AG10803 (cell line): ENCODE measurements at regions not wholly inside any gene's neighbourhood (a gene's known extent, or its start where the extent isn't known, plus 50 kb on each side); places are given as distances from the start of the nearest gene placed in this dataset.

Experiments
- DNase-seq: peaks from one replicate; pipeline ENCODE4 v3.0.0; 2010; ENCODE audit warnings: low read depth
- H3K4me3 ChIP-seq: 2 replicates; pipeline ENCODE4 v1.5.1; 2011; ENCODE audit warnings: mild to moderate bottlenecking, low read length, control low read depth
- TF ChIP-seq, protein P1 (sequence below): conservative IDR thresholded peaks from 2 replicates; pipeline ENCODE4 v1.5.1; 2011; ENCODE audit warnings: mild to moderate bottlenecking, low read length, control low read depth, inconsistent platforms

- peak; percentile 63 for DNase-seq
- TF ChIP-seq, protein P1, sequence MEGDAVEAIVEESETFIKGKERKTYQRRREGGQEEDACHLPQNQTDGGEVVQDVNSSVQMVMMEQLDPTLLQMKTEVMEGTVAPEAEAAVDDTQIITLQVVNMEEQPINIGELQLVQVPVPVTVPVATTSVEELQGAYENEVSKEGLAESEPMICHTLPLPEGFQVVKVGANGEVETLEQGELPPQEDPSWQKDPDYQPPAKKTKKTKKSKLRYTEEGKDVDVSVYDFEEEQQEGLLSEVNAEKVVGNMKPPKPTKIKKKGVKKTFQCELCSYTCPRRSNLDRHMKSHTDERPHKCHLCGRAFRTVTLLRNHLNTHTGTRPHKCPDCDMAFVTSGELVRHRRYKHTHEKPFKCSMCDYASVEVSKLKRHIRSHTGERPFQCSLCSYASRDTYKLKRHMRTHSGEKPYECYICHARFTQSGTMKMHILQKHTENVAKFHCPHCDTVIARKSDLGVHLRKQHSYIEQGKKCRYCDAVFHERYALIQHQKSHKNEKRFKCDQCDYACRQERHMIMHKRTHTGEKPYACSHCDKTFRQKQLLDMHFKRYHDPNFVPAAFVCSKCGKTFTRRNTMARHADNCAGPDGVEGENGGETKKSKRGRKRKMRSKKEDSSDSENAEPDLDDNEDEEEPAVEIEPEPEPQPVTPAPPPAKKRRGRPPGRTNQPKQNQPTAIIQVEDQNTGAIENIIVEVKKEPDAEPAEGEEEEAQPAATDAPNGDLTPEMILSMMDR, result peak; percentile 89
- H3K4me3 ChIP-seq, result no peak overlapping the region
These were observed 54.2 kb upstream of the TMCO5A start for GRCh38 chr15:37880009-37880834.

- TF ChIP-seq, protein P1, result no peak
- no peak overlapping the region for H3K4me3 ChIP-seq
- no peak for DNase-seq
These were observed 53.6 kb upstream of the TMCO5A start for GRCh38 chr15:37880835-37881153.

DNA sequence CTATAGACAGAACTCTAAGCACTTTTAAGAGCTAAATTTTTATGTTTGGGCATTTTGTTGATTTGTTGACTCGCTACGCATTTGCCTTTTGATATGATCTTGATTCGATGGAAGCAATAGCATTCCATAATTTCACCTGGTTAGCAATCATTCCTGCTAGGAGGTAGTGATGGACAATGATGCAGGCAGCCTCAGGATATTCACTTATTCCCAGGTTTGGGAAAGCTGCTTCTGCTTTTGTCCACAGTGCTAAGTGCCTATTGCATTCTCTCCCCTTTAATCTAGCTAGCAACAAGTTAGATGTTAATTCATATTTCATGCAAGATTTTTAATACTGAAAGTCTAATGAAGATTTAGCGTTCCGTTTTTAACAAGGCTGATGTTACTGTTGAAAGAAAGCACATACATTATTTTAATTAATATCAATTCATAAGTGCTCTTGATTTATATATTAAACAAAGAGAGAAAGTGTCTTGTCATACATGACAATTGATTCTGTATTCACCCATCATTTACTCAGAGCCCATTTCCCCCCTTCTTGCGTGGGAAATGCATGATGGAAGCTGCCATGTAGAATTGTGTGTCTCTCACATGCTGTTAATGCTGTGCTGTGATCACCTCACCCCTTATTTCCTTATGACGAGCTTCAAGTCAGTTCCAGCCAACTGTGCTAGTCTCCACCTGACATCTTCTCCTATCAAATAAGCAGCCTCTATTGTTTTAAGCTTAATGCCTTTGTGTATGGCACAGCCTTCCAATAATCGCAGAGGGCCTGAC is 53.0 kb upstream of the TMCO5A start:
- no peak overlapping the region for H3K4me3 ChIP-seq
- TF ChIP-seq, protein P1, result no peak
- no peak for DNase-seq

DNA sequence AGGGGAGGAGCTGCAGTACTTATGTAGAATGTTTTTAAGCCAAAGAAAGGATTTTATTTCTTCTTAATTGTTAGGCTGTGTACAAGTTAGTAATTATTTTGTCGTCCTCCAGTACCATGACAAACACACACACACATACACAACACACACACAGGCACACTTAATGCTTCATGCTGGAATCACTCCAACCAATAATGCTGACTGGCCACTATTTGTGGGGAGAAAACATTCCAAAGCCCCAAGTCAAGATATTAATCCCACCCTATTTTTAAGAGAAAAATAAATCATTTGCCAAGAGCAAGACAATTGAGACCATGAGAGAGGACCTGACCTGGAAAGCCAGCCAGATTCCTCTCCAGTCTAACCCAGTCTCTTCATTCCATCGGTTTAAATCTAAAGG is 51.8 kb upstream of the TMCO5A start:
- DNase-seq, result no peak
- TF ChIP-seq, protein P1, result no peak
- no peak overlapping the region for H3K4me3 ChIP-seq
